Uterus (tissue), 3 donors: ENCODE measurements at regions not wholly inside any gene's neighbourhood (a gene's known extent, or its start where the extent isn't known, plus 50 kb on each side); places are given as distances from the start of the nearest gene placed in this dataset.

Experiments
- DNase-seq, 2 donors: peaks; one replicate each; pipeline ENCODE4 v3.0.0-alpha.2; 2019 to 2020
- H3K27ac ChIP-seq, 2 donors: fragments of 200-600 bp; sonication (generic); 1 replicate in 1 of 2; 2 replicates in 1 of 2; pipeline ENCODE4 v1.5.1; 2016 to 2018
- H3K27me3 ChIP-seq, 2 donors: fragments of 200-600 bp; sonication (generic); one replicate each; pipeline ENCODE4 v1.5.1; 2018 to 2019; ENCODE audit warnings: control low read depth in 1 of 2
- H3K36me3 ChIP-seq, 2 donors: fragments of 200-600 bp; sonication (generic); one replicate each; pipeline ENCODE4 v1.5.1; 2019; ENCODE audit warnings: control low read depth in 1 of 2
- H3K4me1 ChIP-seq, 2 donors: fragments of 200-600 bp; sonication (generic); one replicate each; pipeline ENCODE4 v1.5.1; 2018 to 2019; ENCODE audit warnings: control low read depth in 1 of 2
- H3K4me3 ChIP-seq, 2 donors: fragments of 200-600 bp; sonication (generic); 1 replicate in 1 of 2; 2 replicates in 1 of 2; pipeline ENCODE4 v1.5.1; 2018 to 2019; ENCODE audit warnings: mild to moderate bottlenecking in 1 of 2
- H3K9me3 ChIP-seq, 2 donors: fragments of 200-600 bp; sonication (generic); one replicate each; pipeline ENCODE4 v1.5.1; 2019; ENCODE audit warnings: control low read depth in 1 of 2
- POLR2A ChIP-seq, 2 donors: fragments of 450-650 bp; IDR thresholded peaks; one replicate each; pipeline ENCODE4 v1.6.1; 2016; ENCODE audit warnings: antibody characterized with exemption in 2 of 2, mild to moderate bottlenecking in 1 of 2, moderate library complexity in 1 of 2
- intact Hi-C: fragments of 100-400 bp; cut with DNase I; formaldehyde crosslinking; loops from one replicate; pipeline ENCODE4 v1.15.1; 2023; ENCODE audit warnings: low total_unique reads
- TF ChIP-seq, protein P1 (sequence below), 4 experiments: fragments of 200-600 bp in 2 of 4; fragments of 450-650 bp in 2 of 4; sonication (generic) in 2 of 4; IDR thresholded peaks; one replicate each; pipeline ENCODE4 v1.5.1; 2016 to 2019; ENCODE audit warnings: antibody characterized with exemption in 4 of 4, mild to moderate bottlenecking in 2 of 4, moderate library complexity in 1 of 4
- donor health status: DM: yes; HTN: yes; CAD: no.

DNA sequence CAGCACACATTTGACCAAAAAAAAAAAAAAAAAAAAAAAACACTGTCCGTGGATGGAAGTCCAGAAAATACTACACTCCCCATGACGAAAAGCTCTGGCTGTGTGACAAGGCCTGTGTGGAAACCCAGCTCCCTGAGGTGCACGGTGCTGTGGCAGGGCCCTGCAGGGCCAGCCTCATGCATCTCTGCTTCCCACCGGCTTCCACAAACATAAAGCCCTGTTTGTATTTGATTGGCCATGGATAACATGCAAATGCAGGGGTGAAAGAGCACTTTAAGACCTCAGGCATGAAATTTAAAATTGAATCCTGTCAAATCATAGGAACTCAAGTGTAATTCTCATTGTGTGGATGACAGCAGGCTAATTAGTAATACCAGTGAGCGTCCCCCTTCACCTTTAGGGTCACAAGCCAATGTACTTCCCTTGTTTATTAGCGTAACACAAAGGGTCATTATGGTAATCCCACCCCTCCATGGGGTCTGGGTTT is 757.2 kb downstream of the GALR1 start:
- no peak for DNase-seq
- intact Hi-C loops = no loop called here
- no peaks in the 10 kb centered on the region for H3K9me3 ChIP-seq
- TF ChIP-seq POLR2A (IDR thresholded peaks at IDR 0.05) = no peak
- TF ChIP-seq, protein P1, sequence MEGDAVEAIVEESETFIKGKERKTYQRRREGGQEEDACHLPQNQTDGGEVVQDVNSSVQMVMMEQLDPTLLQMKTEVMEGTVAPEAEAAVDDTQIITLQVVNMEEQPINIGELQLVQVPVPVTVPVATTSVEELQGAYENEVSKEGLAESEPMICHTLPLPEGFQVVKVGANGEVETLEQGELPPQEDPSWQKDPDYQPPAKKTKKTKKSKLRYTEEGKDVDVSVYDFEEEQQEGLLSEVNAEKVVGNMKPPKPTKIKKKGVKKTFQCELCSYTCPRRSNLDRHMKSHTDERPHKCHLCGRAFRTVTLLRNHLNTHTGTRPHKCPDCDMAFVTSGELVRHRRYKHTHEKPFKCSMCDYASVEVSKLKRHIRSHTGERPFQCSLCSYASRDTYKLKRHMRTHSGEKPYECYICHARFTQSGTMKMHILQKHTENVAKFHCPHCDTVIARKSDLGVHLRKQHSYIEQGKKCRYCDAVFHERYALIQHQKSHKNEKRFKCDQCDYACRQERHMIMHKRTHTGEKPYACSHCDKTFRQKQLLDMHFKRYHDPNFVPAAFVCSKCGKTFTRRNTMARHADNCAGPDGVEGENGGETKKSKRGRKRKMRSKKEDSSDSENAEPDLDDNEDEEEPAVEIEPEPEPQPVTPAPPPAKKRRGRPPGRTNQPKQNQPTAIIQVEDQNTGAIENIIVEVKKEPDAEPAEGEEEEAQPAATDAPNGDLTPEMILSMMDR (IDR thresholded peaks at IDR 0.05) = no peak
- no peaks in the 10 kb centered on the region for H3K36me3 ChIP-seq
- H3K27ac ChIP-seq = no peak overlapping the region
- H3K27me3 ChIP-seq = no peaks in the 10 kb centered on the region
- no peaks in the 10 kb centered on the region for H3K4me1 ChIP-seq
- H3K4me3 ChIP-seq = no peak overlapping the region

DNA sequence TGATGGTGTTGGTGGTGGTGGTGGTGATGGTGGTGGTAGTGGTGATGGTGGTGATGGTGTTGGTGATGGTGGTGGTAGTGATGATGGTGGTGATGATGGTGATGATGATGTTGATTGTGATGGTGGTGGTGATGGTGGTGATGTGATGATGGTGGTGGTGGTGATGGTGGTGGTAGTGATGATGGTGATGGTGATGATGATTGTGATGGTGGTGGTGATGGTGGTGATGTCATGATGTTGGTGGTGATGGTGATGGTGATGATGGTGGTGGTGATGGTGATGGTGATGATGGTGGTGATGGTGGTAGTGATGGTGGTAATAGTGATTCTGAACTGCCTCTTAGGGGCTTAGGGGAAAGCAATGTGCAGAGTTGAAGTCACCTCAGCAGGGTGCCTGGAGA is 760.7 kb downstream of the GALR1 start:
- H3K27ac ChIP-seq = no peak overlapping the region
- no peak overlapping the region for H3K4me3 ChIP-seq
- DNase-seq = no peak
- no peaks in the 10 kb centered on the region for H3K4me1 ChIP-seq
- TF ChIP-seq, protein P1 (IDR thresholded peaks at IDR 0.05) = no peak
- TF ChIP-seq POLR2A (IDR thresholded peaks at IDR 0.05) = no peak
- no peaks in the 10 kb centered on the region for H3K27me3 ChIP-seq
- H3K9me3 ChIP-seq = no peaks in the 10 kb centered on the region
- no peaks in the 10 kb centered on the region for H3K36me3 ChIP-seq
- intact Hi-C loops = no loop called here

DNA sequence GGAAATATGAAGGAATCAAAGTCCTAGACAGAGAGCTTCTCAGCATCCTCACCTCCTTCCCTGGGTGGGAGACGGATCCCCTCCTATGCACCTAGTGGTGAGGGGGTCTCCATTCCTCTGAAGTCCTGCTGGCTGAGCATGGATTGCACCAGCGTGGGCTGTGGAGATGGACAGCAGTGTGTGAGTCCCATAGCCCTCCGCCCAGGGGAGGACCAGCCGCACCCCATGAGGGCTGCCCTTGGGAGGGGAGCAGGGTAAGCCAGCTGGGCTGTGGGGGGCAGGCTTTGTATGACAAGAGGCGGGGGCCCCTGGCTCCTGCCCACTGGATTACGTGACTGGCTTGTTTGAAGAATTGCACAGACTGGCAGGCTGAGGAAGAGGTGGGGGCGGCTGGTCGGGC is 768.2 kb downstream of the GALR1 start:
- H3K4me3 ChIP-seq = no peak overlapping the region
- DNase-seq = no peak
- no peaks in the 10 kb centered on the region for H3K9me3 ChIP-seq
- no peaks in the 10 kb centered on the region for H3K36me3 ChIP-seq
- no peaks in the 10 kb centered on the region for H3K27me3 ChIP-seq
- intact Hi-C loops = no loop called here
- TF ChIP-seq POLR2A (IDR thresholded peaks at IDR 0.05) = no peak
- TF ChIP-seq, protein P1 (IDR thresholded peaks at IDR 0.05) = no peak
- no peaks in the 10 kb centered on the region for H3K4me1 ChIP-seq
- H3K27ac ChIP-seq = no peak overlapping the region

DNA sequence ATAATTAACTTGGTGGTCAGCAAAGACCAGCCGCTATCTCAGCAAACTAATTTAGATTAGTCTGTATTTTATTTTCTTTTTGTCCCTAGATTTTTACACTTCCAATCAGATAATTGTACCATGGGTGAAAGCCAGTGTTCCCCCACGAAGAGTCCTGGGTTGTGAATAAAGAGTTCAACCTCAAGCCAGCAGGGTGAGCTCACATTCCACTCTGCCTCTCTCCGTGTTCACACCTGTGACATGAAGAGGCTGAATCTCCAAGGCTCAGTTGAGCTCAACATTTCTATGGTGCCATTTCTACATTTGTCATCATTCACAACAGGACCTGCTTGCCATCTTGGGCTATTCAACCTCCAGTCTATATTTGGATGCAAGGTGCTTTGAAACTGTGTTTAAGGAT is 771.5 kb downstream of the GALR1 start:
- H3K4me3 ChIP-seq = no peak overlapping the region
- intact Hi-C loops = no loop called here
- H3K36me3 ChIP-seq = no peaks in the 10 kb centered on the region
- H3K4me1 ChIP-seq = no peaks in the 10 kb centered on the region
- H3K27me3 ChIP-seq = no peaks in the 10 kb centered on the region
- no peak overlapping the region for H3K27ac ChIP-seq
- no peak for DNase-seq
- TF ChIP-seq, protein P1 (IDR thresholded peaks at IDR 0.05) = no peak
- TF ChIP-seq POLR2A (IDR thresholded peaks at IDR 0.05) = no peak
- no peaks in the 10 kb centered on the region for H3K9me3 ChIP-seq

DNA sequence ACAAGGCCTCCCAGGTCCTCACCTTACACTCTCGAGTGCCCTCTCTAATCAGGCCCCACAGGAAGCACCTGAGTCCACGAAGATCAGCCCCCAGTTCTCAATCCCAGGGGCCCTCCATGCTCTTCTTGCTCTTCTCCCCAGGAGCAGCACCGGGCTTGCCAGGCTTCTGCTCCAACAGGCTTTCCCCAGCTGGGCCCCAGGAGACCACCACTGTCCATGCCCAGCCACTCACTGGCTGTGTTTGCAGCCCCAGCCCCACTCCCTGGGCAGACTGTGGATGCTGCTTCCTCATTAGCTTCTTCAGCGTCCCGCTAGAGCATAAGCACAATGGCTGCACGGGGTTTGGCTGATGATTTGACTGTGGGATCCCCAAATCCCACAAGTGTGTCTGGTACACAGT is 781.9 kb downstream of the GALR1 start:
- Histone ChIP-seq H3K9me3 (no peaks in the 10 kb centered on the region), H3K36me3 (no peaks in the 10 kb centered on the region), H3K27me3 (no peaks in the 10 kb centered on the region), H3K4me3 (no peak overlapping the region), H3K4me1 (no peaks in the 10 kb centered on the region), H3K27ac (no peak overlapping the region)
- TF ChIP-seq POLR2A (IDR thresholded peaks at IDR 0.05) = no peak
- TF ChIP-seq, protein P1 (IDR thresholded peaks at IDR 0.05) = no peak
- intact Hi-C loops = no loop called here
- DNase-seq = no peak
